ENCODE measurements at regions not wholly inside any gene's neighbourhood (a gene's known extent, or its start where the extent isn't known, plus 50 kb on each side); places are given as distances from the start of the nearest gene placed in this dataset.
"Not testable (repeated sequence)": the region's sequence is repeated elsewhere in the genome, so short reads cannot be mapped to it uniquely, and the experiment has no call there.

DNA sequence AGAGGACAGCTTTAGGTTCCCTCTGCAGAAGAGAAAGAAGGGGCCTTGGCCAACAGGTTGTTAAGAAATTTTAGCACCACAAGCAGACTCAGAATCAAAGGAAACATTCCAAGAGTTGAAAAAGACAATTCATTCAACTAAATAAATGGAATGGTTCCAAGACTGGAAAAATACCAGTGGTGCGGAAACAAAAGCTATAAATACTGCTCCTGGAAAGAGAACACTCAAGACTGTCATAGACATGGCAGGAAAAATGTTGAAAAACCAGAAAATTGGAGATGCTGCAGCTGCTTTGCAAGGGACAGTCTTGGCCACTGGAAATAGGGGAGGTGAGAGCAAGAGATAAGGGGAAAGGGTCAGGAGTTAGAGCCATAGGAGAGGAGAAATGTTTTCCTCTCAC lies 312.7 kb upstream of the CYRIA start:
- no peak for DNase-seq (ENCODE audit: low read depth in 1 of 2, low spot score in 1 of 2)

DNA sequence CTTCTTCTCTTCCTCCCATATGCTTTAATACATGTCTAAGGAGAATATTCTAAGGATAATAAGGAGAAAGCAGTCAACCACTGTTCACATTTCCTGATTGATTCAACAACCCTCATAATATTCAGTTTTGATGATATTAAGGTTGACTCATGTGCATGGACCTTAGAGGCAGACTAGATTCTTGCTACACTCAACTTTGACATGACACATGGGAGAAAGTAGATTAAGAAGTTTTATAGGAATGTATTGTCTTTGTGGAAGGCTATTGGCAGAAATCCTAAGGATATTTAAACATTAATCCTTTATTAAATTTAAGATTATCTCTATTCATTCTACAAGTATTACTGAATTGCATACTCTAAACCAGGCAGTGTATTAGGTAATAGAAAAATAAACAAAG lies 309.1 kb upstream of the CYRIA start:
- no peak for DNase-seq (ENCODE audit: low read depth in 1 of 2, low spot score in 1 of 2)

DNA sequence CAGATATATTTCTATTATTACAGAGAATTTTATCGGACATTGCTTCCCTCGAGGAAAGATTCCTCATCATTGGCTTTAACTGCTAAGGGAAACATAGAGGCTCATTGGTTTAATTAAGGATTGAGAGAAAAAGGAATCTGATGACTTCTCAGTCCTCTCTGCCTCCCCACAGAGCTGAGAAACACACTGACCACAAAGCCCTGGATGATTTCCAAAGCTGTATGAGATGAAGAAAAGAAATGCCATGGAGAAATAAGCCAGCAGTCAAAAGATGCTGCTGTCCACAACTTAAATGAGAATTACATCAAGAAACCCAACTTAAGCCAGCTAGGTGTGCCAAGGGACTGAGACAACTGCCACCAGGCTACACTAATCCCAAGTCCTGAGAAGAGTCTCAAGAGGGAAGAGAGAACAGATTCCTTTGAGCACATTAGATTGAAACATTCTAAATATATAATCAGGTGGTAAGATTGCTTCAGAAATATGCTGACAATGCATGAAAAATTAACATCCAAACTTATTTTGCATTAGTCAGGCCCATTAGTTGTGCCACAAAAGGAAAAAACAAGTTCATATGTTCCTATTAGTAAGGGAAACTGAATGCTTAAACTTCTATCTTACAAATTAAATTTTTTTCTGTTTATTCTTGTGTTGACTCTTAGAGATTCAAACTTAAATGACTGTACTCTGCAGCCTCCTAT lies 308.1 kb upstream of the CYRIA start:
- no peak for DNase-seq (ENCODE audit: low read depth in 1 of 2, low spot score in 1 of 2)

DNA sequence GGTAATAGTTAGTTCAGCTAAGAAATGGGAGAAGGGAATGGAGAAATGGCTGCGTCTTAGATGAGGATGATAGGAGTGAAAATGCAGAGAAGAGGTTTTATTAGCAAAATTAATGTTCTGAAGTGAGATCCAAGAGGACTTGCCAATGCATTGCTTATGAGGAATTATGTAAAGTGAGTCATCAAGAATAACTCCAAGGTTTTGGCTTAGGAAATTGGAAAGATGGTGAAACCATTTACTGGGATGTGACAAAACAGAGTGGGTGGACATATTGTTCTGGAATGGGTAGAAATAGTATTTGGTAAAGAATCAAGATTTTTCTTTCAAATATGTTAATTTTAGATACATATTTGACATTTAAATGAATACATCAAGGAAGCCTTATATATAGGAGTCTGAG lies 306.6 kb upstream of the CYRIA start:
- no peak for DNase-seq (ENCODE audit: low read depth in 1 of 2, low spot score in 1 of 2)

DNA sequence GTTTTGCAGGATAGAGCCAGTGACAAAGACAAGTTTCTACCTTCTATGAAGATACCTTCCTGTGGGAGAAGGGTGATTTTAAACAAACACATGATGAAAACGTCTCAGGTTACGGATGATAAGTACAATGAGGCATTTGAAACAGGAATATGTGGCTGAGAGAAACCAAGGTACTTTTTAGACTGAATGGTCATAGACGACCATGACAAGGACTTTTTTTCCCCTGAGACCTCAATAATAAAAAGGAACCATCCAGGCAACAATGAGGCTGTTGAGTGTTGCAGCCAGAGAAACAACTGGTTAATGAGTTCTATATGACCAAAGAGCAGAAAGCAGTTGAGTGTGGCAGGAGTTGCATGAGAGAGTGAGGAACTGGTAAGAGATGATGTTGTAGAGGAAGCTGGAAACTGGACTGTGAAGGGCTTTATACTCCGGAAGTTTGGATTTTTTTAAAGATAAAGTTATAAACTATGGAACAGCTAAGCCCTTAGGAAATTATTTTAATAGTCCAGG lies 306.1 kb upstream of the CYRIA start:
- no peak for DNase-seq (ENCODE audit: low read depth in 1 of 2, low spot score in 1 of 2)

DNA sequence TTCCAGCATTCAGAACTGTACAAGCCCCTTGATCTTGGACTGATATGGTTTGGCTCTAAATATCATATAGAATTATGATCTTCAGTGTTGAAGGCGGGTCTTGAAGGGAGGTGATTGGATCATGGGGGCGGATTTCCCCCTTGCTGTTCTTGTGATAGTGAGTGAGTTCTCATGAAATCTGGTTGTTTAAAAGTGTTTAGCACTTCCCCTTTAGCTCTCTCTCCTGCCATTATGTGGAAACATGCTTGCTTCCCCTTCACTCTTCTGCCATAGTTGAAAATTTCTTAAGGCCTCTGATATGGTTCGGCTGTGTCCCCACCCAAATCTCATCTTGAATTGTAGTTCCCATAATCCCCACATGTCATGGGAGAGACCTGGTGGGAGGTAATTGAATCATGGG lies 305.3 kb upstream of the CYRIA start:
- DNase-seq (ENCODE audit: low read depth in 1 of 2, low spot score in 1 of 2): not testable (repeated sequence)

DNA sequence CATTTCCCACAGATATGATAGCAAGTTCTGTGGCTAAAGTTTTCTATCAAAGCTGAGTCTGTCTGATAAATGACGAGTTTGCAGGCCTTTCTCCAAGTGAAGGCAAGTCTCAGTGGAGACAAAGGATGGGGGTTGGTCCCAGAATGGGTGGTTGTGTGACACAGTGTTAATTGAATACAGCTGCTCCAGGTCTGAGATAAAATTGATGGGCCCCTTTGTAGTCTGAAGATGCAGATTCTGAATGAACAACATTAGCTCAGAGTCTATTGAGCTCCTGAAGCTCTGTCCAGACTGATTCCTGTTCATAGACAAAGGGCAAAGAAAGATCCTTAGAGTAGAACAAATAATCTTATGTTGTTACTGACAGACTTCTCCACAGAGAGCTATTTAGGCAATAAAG lies 296.9 kb upstream of the CYRIA start:
- no peak for DNase-seq (ENCODE audit: low read depth in 1 of 2, low spot score in 1 of 2)

DNA sequence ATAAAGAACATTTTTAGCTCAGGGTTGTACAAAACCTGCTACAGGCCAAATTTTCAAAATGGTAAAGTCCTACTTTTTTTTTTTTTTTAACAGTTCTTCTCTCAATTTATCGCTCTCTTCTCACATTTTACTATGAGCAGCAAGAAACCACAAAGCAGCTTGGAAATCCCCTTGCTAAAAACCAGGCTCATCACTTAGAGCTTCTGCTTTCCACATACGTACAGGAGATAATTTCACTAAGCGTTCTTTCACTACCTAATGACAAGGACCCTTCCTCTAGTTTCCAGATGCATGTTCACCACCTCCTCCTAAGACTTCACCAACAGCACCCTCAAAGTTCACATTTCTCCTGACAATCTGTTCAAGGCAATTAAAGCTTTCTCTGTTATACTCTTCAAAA lies 294.9 kb upstream of the CYRIA start:
- no peak for DNase-seq (ENCODE audit: low read depth in 1 of 2, low spot score in 1 of 2)

DNA sequence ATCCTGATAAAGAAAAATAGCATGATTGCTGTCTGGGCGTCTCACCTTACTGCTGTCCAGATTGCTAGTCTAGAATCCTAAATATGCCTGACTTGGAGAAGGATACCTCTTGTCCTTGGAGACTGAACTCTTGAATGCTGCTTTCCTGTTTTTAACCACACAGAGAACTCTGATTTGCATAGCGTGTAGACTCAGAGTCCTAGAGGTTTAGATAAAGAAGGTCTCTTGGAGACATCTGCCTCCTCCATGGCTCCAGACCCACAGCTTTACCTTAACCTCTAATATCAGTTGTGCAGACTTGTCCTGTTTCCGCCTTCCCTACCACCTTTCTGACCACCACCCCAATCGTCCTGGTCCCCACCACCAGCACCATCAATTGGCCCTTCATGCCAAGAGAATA lies 292.6 kb upstream of the CYRIA start:
- DNase-seq (ENCODE audit: low read depth in 1 of 2, low spot score in 1 of 2): no peak

DNA sequence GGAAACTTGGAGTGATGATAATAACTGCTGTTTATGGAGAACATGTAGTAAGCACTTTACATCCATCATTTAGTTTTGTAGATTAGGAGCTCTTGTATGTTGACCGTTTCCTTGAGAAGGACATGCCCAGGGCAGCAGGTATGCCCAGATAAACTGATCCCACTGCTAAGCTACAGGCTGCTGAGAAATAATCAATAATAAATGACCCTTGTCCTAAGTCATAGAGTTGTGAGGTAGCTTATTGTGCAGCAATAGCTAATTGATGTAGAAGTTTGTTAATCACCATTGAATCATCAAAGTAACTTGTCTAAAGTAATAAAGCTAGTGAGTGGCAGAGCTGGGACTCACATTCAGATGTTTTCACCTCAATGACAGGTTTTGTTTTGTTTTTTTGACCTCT lies 287.2 kb upstream of the CYRIA start:
- DNase-seq (ENCODE audit: low read depth in 1 of 2, low spot score in 1 of 2): no peak

DNA sequence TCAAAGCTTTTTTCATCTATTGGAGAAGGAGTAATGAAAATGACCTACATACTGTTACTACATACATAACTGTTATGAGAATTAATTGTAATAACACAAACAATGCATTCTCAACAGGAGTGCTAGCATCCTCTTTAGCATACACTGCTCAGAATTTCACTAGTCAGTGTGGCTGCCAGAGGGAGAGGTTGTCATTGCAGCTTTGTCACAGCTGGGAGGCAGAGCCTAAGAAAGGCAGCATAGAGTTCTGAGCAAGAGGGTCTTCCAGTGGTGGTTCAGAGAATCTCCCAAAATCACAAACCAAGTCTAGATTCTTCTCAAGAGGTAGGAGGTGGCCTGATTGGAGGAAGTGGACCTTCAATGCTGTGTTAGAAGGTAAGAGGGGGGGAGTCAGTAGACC lies 286.7 kb upstream of the CYRIA start:
- DNase-seq (ENCODE audit: low read depth in 1 of 2, low spot score in 1 of 2): no peak

DNA sequence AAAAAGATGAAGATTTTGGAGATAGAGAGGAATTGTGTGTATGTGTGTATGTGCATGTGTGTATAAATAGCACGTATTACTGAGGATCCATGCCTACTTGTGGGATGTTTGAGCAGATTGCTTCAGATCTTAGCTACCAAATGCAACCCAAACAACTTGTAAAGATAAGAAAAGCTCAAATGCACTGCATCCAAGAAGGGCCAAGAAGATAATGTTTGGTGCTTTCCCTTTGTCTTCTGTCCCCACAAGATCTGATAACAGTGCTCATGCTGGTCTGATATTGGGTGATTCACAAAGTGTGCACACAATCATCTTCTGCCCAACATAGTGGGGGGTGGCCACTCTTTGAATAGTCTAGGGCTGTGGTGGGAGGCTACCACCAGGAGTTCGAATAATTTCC lies 284.8 kb upstream of the CYRIA start:
- no peak for DNase-seq (ENCODE audit: low read depth in 1 of 2, low spot score in 1 of 2)

DNA sequence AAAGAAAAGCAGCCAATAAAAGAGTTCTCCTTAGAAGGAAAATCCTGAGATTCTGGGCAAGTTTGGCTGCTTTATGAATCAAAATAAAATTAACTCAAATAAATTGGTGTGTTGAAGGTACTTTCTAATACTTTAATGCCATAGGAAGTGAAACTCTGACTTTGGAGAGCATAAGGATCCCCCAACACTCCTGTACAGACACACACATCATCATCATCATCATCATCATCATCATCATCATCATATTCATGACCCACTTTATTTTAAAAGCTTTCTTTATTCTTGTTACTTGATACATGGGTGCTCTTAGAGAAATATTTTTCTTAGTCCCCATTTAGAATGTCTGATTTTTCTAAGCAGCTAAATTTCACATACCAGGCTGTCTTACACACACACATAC lies 283.1 kb upstream of the CYRIA start:
- DNase-seq (ENCODE audit: low read depth in 1 of 2, low spot score in 1 of 2): no peak

DNA sequence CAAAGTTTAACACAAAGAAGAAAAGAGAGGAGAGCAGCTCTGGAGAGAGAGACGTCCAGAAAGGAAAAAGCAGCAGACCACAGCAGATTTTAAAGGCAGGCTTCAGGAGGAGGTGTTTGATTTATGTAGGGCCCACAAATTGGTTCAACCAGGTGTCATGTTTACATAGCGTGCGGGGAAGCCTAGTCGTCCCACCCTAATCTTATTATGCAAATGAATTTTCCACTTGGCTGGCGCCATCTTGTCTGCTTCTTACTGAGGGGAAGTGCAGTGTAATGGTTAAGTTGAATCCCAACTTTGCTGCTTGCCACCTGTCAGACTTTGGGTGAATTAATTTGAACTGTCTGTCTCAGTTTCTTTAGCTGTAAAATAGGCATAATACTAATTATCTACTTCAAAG lies 282.4 kb upstream of the CYRIA start:
- no peak for DNase-seq (ENCODE audit: low read depth in 1 of 2, low spot score in 1 of 2)

DNA sequence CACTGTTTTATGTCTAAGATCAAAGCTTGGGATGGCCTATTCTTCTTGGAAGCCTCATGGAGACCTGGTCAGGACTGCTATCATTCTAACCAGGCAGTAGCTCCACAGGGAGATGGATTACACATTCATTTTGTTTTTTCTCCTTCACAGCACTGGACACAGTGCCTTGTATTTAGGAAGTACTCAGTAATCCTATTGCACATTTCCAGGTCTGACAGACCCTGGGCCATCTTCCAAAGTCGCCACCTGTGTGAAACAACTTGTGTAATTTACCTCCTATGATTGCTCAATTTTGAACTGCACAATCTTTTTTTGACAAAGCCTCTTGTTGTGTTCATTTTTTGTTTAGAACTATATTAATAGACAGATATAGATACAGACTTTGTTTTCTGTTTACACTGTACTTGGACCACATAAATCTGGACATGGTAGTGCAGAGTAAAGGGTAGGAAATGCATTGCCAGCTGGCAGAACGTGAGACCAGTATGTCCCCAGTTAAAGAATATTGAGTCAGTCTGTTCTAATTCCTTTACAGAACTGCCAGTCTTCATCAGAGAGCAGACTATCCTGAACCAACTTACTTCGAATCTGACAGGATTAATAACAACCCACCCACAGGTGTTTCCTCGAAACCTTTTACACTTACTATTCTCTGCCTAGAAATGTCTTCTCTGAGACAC lies 277.8 kb upstream of the CYRIA start:
- DNase-seq (ENCODE audit: low read depth in 1 of 2, low spot score in 1 of 2): no peak

DNA sequence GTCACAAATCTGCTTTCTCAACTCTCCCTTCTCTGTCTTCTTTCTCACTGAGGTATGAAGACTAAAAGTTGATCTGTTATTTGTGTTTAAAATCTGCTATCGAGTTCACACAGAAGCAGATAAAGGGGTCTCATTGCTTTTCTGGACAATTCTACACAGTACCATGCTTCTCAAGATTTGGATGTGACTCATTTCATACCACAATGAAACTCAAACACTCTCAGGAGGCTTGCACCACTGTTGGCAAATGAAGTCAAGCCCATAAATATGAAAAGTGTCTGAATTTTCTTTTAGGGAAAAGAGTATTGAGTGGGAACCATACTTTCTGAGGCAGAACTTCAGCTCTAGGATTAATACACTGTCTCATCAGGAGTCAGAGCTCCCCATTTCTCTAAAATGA lies 274.6 kb upstream of the CYRIA start:
- DNase-seq (ENCODE audit: low read depth in 1 of 2, low spot score in 1 of 2): no peak

DNA sequence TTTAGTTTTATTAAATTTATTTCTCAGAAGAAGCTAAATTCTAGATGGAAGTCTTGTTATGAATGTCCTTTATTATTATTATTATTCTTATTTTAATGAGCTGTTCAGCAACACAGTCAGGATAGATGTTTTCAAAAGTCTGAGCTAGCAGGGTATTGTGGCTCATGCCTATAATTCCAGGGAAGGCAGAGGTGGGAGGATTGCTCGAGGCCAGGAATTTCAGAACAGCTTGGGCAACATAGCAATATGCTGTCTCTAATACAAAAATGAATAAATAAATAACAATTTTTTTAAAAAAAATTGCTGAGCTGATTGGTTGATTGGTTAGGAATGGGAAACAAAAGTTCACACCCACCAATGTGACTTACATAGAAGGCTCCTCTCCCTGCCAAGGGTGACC lies 274.1 kb upstream of the CYRIA start:
- DNase-seq (ENCODE audit: low read depth in 1 of 2, low spot score in 1 of 2): no peak

DNA sequence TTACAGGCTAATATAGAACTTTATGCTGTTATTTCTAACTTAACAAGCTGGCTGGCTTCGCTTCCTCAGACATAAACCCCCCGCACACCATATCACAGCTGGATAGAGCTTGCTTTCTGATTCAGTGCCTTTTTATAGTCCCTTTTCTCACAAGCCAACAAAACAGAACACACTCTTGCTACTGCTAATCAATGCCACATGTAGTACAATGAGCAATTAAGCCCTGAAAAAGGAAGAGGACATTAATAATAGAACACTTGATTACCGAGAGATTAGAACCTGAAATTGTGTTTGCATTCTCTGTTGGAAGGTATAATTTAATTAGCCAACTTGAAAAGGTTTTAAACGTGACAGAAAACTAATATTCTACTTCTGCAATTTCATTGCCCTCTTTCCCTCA lies 267.7 kb upstream of the CYRIA start:
- DNase-seq (ENCODE audit: low read depth in 1 of 2, low spot score in 1 of 2): no peak

DNA sequence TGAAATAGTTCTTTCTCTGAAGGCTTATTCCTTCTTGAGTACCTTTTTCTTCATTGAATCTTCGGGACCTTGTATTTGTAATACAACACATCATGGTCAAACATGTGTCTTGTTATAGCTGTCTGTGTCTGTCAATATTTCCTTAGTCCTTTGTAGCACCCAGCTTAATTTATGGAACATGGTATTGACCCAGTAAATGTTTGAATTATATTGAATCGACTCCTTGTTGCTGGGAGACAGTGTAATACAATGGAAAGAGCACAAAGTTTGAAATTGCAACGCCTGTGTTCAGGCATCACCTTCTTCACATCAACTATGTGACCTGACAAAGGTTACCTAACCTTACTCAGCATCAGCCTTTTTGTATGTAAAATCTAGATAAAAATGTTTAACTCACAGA lies 267.2 kb upstream of the CYRIA start:
- no peak for DNase-seq (ENCODE audit: low read depth in 1 of 2, low spot score in 1 of 2)

DNA sequence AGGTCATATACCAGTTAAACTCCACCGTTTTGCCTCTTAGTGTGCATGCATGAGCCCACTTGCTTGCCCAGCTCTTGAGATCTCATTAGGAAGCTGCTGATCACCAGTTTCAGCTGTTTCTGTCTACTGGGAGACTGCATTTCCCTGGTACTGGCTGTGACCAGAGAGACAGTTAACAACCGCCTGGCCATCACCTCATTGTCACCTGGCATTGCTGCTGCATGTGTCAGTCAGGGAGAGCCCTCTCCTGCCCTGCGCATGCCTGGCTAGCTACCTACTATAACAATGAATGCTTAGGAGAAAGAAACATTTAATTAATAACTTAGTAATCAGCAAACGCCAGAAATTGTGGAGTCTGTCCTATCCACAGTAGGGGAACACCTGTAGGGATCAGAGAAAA lies 265.8 kb upstream of the CYRIA start:
- DNase-seq (ENCODE audit: low read depth in 1 of 2, low spot score in 1 of 2): no peak

DNA sequence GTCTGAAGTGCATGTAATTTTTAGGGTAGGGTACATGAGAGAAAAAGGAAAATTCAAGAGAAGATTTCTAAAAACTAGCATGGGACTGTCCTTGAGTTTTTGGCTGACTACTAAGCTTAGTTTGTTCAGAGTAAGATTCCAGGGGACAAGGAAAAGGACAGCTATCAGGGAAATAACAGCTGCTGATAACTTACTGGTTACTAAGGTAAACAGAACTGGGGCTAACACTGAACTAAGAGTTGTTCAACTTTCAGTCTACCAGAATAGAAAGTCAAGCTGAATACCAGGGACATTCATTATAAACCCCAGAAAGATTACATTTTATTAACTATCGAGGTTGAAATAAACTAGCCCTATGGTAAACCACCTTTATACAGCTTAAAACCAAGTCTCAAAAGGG lies 261.8 kb upstream of the CYRIA start:
- DNase-seq (ENCODE audit: low read depth in 1 of 2, low spot score in 1 of 2): no peak

DNA sequence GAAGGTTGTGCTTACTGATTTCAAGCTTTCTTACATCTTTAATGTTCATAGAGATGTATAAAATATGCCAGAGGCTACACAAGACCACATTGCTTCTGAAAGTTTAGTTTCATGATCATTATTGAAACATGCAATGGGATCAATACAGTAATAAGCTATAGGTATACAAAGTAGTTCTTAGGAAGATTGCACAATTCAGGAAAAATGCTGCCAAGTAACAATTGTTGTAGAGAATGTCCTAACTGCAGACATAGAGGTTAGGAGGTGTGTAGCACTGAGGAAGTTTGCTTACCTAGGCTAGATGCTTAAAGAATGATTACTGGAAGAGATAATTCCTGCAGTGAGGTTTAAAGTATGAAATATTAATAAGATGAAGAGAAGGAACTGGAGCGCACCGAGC lies 259.5 kb upstream of the CYRIA start:
- no peak for DNase-seq (ENCODE audit: low read depth in 1 of 2, low spot score in 1 of 2)

DNA sequence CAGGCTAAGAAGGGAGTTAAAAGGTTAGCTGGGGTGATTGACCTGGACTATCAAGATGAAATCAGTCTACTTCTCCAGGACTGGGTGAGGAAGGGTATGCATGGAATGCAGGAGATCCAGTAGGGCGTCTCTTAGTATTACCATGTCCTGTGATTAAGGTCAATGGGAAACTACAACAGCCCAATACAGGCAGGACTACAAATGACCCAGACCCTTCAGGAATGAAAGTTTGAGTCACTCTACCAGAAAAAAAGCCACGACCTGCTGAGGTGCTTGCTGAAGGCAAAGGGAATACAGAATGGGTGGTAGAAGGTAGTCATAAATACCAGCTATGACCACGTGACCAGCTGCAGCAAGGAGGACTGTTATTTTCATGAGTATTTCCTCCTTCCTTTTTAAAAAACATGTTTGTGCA lies 249.7 kb upstream of the CYRIA start:
- not testable (repeated sequence) for DNase-seq (ENCODE audit: low read depth in 1 of 2, low spot score in 1 of 2)
